ENCODE measurements at regions not wholly inside any gene's neighbourhood (a gene's known extent, or its start where the extent isn't known, plus 50 kb on each side); places are given as distances from the start of the nearest gene placed in this dataset.
"Not testable (repeated sequence)": the region's sequence is repeated elsewhere in the genome, so short reads cannot be mapped to it uniquely, and the experiment has no call there.

- no peak for DNase-seq
Observed at GRCh38 chr4:62510228-62510627, 1310.1 kb downstream of the ADGRL3 start.

GRCh38 chr4:62500296-62500695, 1300.2 kb downstream of the ADGRL3 start:
- no peak for DNase-seq

DNA sequence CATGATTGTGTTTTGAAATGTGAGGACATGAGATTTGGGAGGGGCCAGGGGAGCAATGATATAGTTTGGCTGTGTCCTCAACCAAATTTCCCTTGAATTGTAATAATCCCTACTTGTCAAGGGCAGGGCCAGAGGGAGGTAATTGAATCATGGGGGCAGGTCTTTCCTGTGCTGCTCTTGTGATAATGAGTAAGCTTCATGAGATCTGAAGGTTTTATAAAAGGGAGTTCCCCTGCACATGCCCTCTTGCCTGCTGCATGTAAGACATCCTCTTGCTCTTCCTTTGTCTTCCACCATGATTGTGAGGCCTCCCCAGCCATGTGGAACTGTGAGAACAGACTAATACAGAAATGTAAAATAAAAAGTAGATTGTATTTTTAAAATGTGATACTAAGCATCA, 1294.9 kb downstream of the ADGRL3 start:
- DNase-seq: no peak

DNA sequence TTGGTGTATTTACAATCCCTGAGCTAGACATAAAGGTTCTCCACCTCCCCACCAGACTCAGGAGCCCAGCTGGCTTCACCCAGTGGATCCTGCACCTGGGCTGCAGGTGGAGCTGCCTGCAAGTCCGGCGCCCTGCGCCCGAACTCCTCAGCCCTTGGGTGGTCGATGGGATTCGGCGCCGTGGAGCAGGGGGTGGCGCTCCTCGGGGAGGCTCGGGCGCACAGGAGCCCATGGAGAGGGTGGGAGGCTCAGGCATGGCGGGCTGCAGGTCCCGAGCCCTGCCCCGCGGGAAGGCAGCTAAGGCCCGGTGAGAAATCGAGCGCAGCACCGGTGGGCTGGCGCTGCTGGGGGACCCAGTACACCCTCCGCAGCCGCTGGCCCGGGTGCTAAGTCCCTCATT, 1291.6 kb downstream of the ADGRL3 start:
- not testable (repeated sequence) for DNase-seq

DNA sequence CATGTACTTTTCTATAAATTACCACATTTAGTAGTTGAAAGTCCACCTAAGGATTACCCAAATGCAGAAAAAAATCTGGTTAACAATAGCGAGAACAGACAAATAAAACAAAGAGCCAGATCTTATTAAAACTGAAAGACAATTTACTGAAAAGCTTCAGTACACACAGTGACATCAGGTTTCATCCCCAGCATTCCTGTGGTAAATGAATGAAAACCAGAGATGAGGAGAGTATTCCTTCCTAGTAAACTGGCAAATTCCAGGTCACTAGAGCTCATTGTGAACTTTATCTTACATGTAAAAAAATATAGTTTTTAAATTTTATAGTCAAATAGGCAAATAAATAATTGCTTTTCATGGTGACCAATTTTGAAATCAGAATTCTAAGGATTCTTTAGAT, 1290.5 kb downstream of the ADGRL3 start:
- DNase-seq: no peak

DNA sequence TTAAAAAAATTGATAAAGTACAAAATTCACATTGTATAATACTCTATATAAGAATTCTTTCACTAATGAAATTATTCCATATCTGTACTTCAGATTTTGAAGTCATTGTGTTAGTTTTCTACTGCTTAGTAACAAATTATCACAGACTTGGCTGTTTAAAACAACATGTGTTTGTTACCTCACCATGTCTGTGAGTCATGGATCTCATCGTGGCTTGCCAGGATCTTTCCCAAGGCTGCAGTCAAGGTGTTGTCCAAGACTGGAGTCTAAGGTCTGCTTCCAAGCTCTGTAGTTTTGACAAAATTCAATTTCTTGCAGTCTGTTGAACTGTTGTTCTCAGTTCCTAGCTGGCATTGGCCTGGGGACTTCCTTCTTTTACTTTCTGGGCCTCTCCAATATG, 1286.9 kb downstream of the ADGRL3 start:
- DNase-seq: no peak

DNA sequence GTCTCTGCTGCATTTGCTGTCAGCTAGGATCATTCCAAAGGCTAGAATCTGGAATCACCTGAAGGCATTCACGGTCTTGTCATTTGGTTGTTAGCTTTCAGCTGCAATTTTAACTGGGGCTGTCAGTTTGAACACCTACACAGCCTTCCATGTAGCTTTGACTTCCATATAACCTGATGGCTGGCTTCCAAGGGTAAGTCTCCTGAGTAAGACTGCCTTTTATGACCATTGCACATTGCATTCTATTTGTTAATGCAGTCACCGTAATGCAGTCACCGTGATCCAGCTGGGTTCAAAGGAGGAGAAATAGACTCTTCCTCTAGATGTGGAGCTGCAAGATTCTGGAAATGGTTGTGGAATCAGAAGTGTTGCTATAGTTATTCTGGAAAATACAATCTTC, 1284.2 kb downstream of the ADGRL3 start:
- no peak for DNase-seq

- no peak for DNase-seq
Observed at GRCh38 chr4:62482355-62482754, 1282.2 kb downstream of the ADGRL3 start.

- no peak for DNase-seq
Observed at GRCh38 chr4:62475596-62475995, 1275.5 kb downstream of the ADGRL3 start.

DNA sequence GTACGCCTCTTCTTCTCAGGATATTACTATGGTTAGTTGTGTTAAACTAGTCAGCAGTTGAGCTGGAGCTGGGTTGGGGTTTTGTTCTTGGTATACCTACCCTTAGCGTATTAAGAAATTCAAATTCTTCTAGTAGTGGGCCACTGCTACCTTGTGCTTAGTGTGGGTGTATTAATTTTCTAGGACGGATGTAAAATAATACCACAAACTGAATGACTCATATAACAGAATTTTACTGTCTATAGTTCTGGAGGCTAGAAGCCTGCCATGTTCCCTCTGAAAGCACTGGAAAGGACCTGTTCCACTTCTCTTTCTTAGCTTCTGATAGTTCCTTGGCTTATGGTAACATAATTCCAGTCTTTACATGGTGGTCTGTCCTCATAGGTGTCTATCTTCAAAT, 1274.7 kb downstream of the ADGRL3 start:
- DNase-seq: no peak

DNA sequence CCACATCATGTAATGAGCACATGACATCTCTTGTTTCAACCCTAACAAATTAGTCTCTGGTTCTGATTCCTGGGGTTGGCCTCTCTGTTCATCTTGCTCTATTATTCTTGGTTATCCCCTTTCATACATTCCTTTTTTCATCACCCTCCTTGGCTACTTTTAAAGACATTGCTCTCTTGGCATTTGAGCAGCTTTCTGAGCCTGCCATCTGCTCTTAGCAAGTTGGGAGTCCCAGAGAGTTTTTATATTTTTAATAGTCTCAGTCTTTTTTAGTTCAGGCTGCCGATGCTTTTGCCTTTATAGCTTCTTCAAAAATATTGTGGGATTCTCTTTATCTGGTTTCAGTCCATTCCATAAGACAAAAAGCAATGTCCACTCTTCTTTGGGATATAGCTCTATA, 1270.9 kb downstream of the ADGRL3 start:
- DNase-seq: no peak

GRCh38 chr4:62470421-62470983, 1270.4 kb downstream of the ADGRL3 start:
- DNase-seq: no peak

GRCh38 chr4:62470020-62470419, 1269.9 kb downstream of the ADGRL3 start:
- no peak for DNase-seq

DNA sequence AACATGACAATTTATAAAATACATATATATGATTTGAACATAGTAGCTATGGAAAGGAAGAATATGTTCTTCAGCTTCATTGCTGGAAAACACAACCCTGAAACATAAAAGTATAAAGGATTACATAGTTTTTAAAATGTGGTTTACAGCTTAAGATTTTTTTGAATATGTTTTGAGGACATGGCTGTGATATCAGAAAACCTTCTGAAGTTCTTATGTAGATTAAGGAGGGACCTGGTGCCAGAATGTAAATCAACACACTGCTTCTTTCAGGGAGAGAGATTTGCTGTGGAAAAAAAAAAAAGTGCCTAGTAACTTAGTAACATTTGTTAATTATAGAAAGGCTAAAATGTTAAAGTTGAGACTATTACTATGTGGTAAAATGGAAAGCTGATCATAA, 1261.8 kb downstream of the ADGRL3 start:
- DNase-seq: no peak

DNA sequence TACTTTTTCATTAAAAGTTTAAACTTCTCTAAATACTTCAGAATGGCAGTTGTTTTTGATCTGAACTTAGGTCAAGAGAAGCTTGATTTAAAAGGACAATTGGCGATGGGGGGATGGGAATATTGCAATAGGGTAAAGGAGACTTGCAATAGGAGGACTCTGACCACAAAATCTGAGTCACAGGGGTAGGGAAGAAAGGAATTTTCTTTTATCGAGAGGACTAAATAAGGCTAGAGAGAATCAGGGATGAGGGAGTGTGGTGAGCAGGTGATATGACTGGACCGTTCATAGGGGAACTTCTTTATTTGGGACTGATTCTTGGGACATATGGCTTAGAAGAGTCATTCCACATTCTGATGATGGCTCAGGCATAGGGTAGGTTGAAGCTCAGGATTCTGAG, 1260.2 kb downstream of the ADGRL3 start:
- no peak for DNase-seq

- DNase-seq: no peak
Observed at GRCh38 chr4:62457356-62457755, 1257.2 kb downstream of the ADGRL3 start.

- no peak for DNase-seq
Observed at GRCh38 chr4:62455871-62456270, 1255.7 kb downstream of the ADGRL3 start.

- DNase-seq: no peak
Observed at GRCh38 chr4:62454535-62454934, 1254.4 kb downstream of the ADGRL3 start.

DNA sequence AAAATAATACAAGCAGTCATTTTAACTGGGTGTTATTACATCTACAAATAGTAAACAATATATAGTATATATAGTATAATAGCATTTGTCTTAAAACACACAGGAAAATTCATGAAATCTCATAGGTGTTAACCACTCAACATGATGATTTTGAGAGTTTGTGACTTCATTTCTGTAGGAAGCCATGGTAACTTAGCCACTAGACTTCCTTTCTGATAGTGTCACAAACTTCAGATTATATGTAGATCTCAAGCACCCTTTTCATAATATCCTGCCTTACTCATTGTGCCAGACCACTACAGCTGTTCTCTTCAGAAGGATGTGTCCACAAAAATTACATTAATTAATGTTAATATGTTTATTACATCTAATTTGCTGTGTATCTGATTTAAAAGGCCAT, 1250.6 kb downstream of the ADGRL3 start:
- DNase-seq: no peak

- DNase-seq: no peak
Observed at GRCh38 chr4:62449538-62449937, 1249.4 kb downstream of the ADGRL3 start.

DNA sequence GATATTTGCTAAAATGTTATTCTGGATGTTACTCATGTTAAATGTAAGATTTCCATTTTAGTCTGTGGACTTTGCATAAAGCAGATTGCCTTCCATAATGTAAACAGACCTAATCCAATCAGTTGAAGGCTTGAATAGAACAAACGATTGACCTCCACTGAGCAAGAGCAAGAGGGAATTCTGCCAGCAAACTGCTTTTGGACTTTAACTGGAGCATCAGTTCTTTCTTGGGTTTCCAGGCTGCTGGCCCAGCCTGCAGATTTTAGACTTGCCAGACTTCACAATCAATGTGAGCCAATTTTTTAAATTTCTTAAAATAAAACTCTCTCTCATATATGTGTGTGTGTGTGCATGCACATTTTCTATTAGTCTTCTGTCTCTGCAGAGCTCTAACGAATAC, 1248.8 kb downstream of the ADGRL3 start:
- no peak for DNase-seq

DNA sequence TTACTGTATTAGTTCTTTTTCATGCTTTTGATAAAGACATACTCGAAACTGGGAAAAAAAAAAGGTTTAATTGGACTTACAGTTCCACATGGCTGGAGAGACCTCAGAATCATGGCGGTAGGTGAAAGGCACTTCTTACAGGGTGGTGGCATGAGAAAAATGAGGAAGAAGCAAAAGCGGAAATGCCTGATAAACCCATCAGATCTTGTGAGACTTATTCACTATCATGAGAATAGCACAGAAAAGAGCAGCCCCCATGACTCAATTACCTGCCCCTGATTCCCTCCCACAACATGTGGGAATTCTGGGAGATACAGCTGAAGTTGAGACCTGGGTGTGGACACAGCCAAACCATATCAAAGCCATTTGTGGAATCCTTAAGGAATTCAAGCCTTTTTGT, 1238.9 kb downstream of the ADGRL3 start:
- DNase-seq: no peak

- DNase-seq: no peak
Observed at GRCh38 chr4:62434921-62435320, 1234.8 kb downstream of the ADGRL3 start.

- not testable (repeated sequence) for DNase-seq
Observed at GRCh38 chr4:62431513-62432231, 1231.5 kb downstream of the ADGRL3 start.

- no peak for DNase-seq
Observed at GRCh38 chr4:62429297-62429696, 1229.2 kb downstream of the ADGRL3 start.
